Left lung (tissue), 4 donors: ENCODE measurements at regions not wholly inside any gene's neighbourhood (a gene's known extent, or its start where the extent isn't known, plus 50 kb on each side); places are given as distances from the start of the nearest gene placed in this dataset.

Source experiments
- ATAC-seq: fragments of 200-7000 bp; cut with Tn5 transposase; one replicate; pipeline ENCODE4 v1.9.1; 2020; ENCODE audit warnings: moderate library complexity
- DNase-seq, 4 donors: peaks; one replicate each; pipeline ENCODE4 v3.0.0-alpha.2; 2013 to 2020
- H3K27ac ChIP-seq, 2 donors: fragments of 200-600 bp; sonication (generic) in 1 of 2; one replicate each; pipeline versions ENCODE4 v1.5.0 to v1.8.0; 2020 to 2021
- H3K27me3 ChIP-seq, 2 donors: fragments of 200-600 bp; sonication (generic) in 1 of 2; one replicate each; pipeline versions ENCODE4 v1.5.0 to v1.8.0; 2020 to 2021
- H3K36me3 ChIP-seq, 2 donors: fragments of 200-600 bp; sonication (generic) in 1 of 2; one replicate each; pipeline versions ENCODE4 v1.5.0 to v1.8.0; 2020 to 2021
- H3K4me1 ChIP-seq, 2 donors: fragments of 200-600 bp; one replicate each; pipeline ENCODE4 v1.8.0; 2021
- H3K4me3 ChIP-seq, 2 donors: fragments of 200-600 bp; sonication (generic) in 1 of 2; one replicate each; pipeline versions ENCODE4 v1.5.0 to v1.8.0; 2020 to 2021; ENCODE audit warnings: mild to moderate bottlenecking in 1 of 2
- H3K9me3 ChIP-seq, 2 donors: fragments of 200-600 bp; sonication (generic) in 1 of 2; one replicate each; pipeline versions ENCODE4 v1.5.0 to v1.8.0; 2020 to 2021
- intact Hi-C, 2 donors: fragments of 100-400 bp; cut with DNase I; formaldehyde crosslinking; loops; one replicate each; pipeline versions ENCODE4 v1.11.2 to v1.14.2; 2022
- TF ChIP-seq, protein P1 (sequence below), 2 donors: fragments of 200-600 bp; sonication (generic) in 1 of 2; IDR thresholded peaks; one replicate each; pipeline versions ENCODE4 v1.5.0 to v1.8.0; 2021; ENCODE audit warnings: antibody characterized with exemption in 2 of 2
- donor health status: DM: no; HTN: yes; CAD: no.
- donor health status: DM: no; HTN: no; CAD: no.

GRCh38 chr10:131737543-131738395 is 163.0 kb upstream of the PPP2R2D start:
- Histone ChIP-seq H3K27ac (no peak overlapping the region), H3K27me3 (peaks cover 0 to 17% of the 10 kb centered on the region in 2 donors), H3K36me3 (no peaks in the 10 kb centered on the region), H3K4me1 (no peaks in the 10 kb centered on the region), H3K4me3 (no peak overlapping the region), H3K9me3 (peaks cover 0 to 2% of the 10 kb centered on the region in 2 donors)
- DNase-seq = peak in 1 of 4 donors; percentile 50
- intact Hi-C loops = no loop called here
- TF ChIP-seq, protein P1, sequence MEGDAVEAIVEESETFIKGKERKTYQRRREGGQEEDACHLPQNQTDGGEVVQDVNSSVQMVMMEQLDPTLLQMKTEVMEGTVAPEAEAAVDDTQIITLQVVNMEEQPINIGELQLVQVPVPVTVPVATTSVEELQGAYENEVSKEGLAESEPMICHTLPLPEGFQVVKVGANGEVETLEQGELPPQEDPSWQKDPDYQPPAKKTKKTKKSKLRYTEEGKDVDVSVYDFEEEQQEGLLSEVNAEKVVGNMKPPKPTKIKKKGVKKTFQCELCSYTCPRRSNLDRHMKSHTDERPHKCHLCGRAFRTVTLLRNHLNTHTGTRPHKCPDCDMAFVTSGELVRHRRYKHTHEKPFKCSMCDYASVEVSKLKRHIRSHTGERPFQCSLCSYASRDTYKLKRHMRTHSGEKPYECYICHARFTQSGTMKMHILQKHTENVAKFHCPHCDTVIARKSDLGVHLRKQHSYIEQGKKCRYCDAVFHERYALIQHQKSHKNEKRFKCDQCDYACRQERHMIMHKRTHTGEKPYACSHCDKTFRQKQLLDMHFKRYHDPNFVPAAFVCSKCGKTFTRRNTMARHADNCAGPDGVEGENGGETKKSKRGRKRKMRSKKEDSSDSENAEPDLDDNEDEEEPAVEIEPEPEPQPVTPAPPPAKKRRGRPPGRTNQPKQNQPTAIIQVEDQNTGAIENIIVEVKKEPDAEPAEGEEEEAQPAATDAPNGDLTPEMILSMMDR (IDR thresholded peaks at IDR 0.05) = no peak
- no peak for ATAC-seq

GRCh38 chr10:131738396-131738735 is 162.4 kb upstream of the PPP2R2D start:
- no peaks in the 10 kb centered on the region for H3K9me3 ChIP-seq
- TF ChIP-seq, protein P1 (IDR thresholded peaks at IDR 0.05) = no peak
- H3K27me3 ChIP-seq = peaks cover 0 to 23% of the 10 kb centered on the region in 2 donors
- H3K27ac ChIP-seq = no peak overlapping the region
- H3K4me1 ChIP-seq = no peaks in the 10 kb centered on the region
- intact Hi-C loops = no loop called here
- H3K36me3 ChIP-seq = no peaks in the 10 kb centered on the region
- DNase-seq = peak in 1 of 4 donors; percentile 50
- no peak for ATAC-seq
- H3K4me3 ChIP-seq = no peak overlapping the region

- no peak overlapping the region for H3K4me3 ChIP-seq
- no peaks in the 10 kb centered on the region for H3K4me1 ChIP-seq
- H3K9me3 ChIP-seq = no peaks in the 10 kb centered on the region
- no peak overlapping the region for H3K27ac ChIP-seq
- H3K27me3 ChIP-seq = peaks cover 3 to 32% of the 10 kb centered on the region in 2 donors
- DNase-seq (no peak), ATAC-seq (no peak)
- TF ChIP-seq, protein P1 (IDR thresholded peaks at IDR 0.05) = no peak
- intact Hi-C loops = no loop called here
- no peaks in the 10 kb centered on the region for H3K36me3 ChIP-seq
Measured at GRCh38 chr10:131739206-131739605, 161.6 kb upstream of the PPP2R2D start.

DNA sequence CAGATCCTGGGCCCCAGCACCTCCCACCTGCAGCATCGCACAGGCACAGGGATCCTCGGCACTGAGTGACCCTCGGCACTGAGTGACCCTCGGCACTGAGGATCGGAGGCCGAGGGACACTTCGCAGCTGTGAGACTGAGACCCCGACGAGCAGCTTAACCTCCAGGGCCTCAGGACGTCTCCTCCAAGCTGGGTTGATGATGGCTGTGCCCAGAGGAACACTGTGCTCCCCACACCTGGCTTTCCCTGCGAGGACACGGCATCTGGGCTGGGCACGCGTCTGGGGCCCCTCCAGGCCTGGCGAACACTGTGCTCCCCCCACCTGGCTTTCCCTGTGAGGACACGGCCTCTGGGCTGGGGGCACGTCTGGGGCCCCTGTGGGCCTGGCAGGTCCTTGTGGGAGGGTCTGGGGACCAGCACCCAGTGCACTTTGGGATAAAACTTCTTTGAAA is 158.3 kb upstream of the PPP2R2D start:
- Histone ChIP-seq H3K4me3 (no peak overlapping the region), H3K36me3 (no peaks in the 10 kb centered on the region), H3K9me3 (no peaks in the 10 kb centered on the region), H3K4me1 (no peaks in the 10 kb centered on the region), H3K27ac (no peak overlapping the region), H3K27me3 (peaks cover 3 to 51% of the 10 kb centered on the region in 2 donors)
- ATAC-seq = no peak
- intact Hi-C loops = no loop called here
- peak in 1 of 4 donors; percentile 63 for DNase-seq
- TF ChIP-seq, protein P1 (IDR thresholded peaks at IDR 0.05) = no peak

DNA sequence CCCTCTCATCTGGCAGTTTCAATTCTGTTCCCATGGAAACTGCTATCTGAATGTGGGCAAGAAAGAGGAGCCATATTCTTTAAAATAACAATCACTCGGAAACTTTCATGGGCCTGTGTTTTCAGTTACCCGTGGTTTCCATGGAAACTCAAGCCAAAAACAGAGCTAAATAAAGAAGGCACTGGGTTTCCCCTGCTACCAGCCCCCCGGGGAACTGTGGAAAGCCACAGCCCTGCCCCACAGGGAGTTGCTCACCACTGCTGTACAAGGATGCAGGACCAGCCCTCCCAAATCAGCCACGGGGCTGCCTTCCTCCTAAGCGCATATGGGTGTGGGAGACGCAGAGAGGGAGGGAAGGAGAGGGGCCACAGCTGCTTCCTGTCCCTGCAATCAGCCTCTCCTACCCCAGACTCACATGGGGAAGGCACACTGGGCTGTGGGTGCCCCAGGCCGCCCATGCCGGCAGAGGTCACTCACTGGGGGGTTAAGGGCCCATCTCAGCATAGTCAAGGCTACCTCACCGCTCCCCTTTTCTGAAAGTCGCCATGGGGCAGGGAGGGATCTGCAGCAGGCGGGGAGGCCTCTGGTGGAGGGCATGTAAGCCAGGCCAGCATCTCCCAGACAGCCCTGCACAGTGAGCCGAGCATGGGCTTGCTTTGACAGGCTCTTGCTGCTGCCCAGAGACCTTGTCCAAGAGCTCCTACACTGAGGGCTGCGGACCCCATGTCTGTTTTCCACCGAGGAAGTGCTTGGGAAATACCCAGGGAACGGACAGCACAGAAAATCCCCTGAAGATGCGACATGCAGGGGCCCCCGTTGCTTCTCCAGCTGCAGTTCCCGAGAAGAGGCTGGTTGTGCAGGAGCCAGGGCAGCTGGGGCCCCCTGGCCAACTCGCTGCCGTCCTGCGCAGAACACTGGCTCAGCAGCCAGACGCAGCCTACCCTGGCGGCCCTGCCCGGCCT is 157.3 kb upstream of the PPP2R2D start:
- Histone ChIP-seq H3K4me1 (no peaks in the 10 kb centered on the region), H3K9me3 (no peaks in the 10 kb centered on the region), H3K27ac (no peak overlapping the region), H3K36me3 (no peaks in the 10 kb centered on the region), H3K4me3 (no peak overlapping the region), H3K27me3 (peaks cover 3 to 51% of the 10 kb centered on the region in 2 donors)
- TF ChIP-seq, protein P1 (IDR thresholded peaks at IDR 0.05) = no peak
- intact Hi-C loops = no loop called here
- peak in 2 of 4 donors; percentile 51 to 53 for DNase-seq
- no peak for ATAC-seq
